ENCODE measurements at regions not wholly inside any gene's neighbourhood (a gene's known extent, or its start where the extent isn't known, plus 50 kb on each side); places are given as distances from the start of the nearest gene placed in this dataset.

DNA sequence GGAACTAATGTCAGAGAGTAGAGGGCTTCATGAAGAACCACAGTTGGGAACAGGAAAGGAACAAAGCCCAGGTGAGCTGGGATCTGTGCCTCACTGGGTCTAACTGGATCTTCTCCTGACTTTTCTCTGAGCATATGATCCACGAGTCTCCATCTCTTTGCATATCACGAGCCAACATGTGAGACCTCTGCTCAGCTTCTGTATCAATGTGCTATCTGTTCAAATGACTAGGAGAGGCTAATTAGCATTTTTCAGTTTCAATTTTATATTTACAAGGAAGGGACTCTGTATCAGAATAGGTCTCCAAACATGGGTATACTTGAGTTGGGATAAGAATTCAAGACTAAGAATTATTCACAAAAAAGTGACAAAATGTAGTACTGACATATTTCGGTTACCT, 73.8 kb upstream of the SGCD start:
- POLR2A ChIA-PET, result no interaction called here
- Histone ChIP-seq H2AFZ (ENCODE audit: low read depth, low read length) (no peak overlapping the region), H3K4me3 (no peak overlapping the region), H3K36me3 (ENCODE audit: control insufficient read depth, insufficient read depth, low read length) (no peaks in the 10 kb centered on the region), H3K27me3 (ENCODE audit: control insufficient read depth in 2 of 2, insufficient read depth in 2 of 2, low read length in 2 of 2) (no peaks in the 10 kb centered on the region), H3K9me3 (replicated peaks; ENCODE audit: control insufficient read depth, insufficient read depth, low read depth, low read length) (no peaks in the 10 kb centered on the region), H3K4me2 (ENCODE audit: insufficient read depth, low read length) (no peak overlapping the region), H3K79me2 (ENCODE audit: control insufficient read depth, insufficient read depth, low read length) (no peaks in the 10 kb centered on the region), H4K20me1 (replicated peaks; ENCODE audit: control insufficient read depth, insufficient read depth, low read length) (no peaks in the 10 kb centered on the region), H3K4me1 (replicated peaks in 1 of 2; ENCODE audit: control insufficient read depth in 2 of 2, insufficient read depth in 2 of 2, low read length in 2 of 2) (no peaks in the 10 kb centered on the region), H3K9ac (ENCODE audit: insufficient read depth in 1 of 2, low read depth in 2 of 2, low read length in 2 of 2) (no peak overlapping the region), H3K9me1 (ENCODE audit: control insufficient read depth, insufficient read depth, low read length) (no peaks in the 10 kb centered on the region), H3K27ac (ENCODE audit: extremely low read depth, low read depth, low read length) (no peak overlapping the region)
- WGBS (ENCODE audit: insufficient coverage, low coverage, missing lambda C conversion rate), result 0% methylated on average over 3 of the region's 3 CpGs
- DNase-seq (ENCODE audit: extremely low read depth in 1 of 4, low spot score in 3 of 4) (no peak), FAIRE-seq (no peak), ATAC-seq (no peak)
- intact Hi-C loops (cut with micrococcal nuclease), result no loop called here
- in situ Hi-C loops (cut with MboI), result no loop called here
- CTCF ChIA-PET (ENCODE audit: low intra/inter-chr PET ratio), result no interaction called here
- no TSS peak for BruUV-seq (replicated peaks)
- TF ChIP-seq ZNF140 (CRISPR knock-in tag; IDR thresholded peaks at IDR 0.05), result no peak
- TF ChIP-seq MTF1 (CRISPR knock-in tag; IDR thresholded peaks at IDR 0.05; ENCODE audit: borderline replicate concordance), result no peak
- no peak for TF ChIP-seq ESRRA (IDR thresholded peaks at IDR 0.05; ENCODE audit: borderline replicate concordance, low read depth)
- no peak for TF ChIP-seq ZNF77 (CRISPR knock-in tag; IDR thresholded peaks at IDR 0.05)

DNA sequence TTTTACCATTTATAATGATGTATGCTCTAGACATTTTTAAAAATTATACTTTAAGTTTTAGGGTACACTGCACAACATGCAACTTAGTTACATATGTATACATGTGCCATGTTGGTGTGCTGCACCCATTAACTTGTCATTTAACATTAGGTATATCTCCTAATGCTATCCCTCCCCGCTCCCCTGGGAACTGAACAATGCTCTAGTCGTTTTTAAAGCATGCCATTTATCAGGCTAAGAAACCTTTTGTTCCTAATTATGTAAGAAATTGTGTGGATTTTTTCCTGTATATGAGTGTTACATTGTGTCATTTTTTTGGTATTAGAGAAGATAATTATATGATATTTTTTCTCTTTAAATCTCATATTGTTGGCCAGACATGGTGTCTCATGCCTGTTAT, 72.8 kb upstream of the SGCD start:
- no peak overlapping the region for H2AFZ ChIP-seq (ENCODE audit: low read depth, low read length)
- POLR2A ChIA-PET, result no interaction called here
- no peak for FAIRE-seq

More for the DNA sequence above, 72.8 kb upstream of the SGCD start:
- no peak overlapping the region for H3K4me3 ChIP-seq
- no TSS peak for BruUV-seq (replicated peaks)
- H3K9ac ChIP-seq (ENCODE audit: insufficient read depth in 1 of 2, low read depth in 2 of 2, low read length in 2 of 2), result no peak overlapping the region
- no peaks in the 10 kb centered on the region for H3K9me3 ChIP-seq (replicated peaks; ENCODE audit: control insufficient read depth, insufficient read depth, low read depth, low read length)
- no peaks in the 10 kb centered on the region for H3K9me1 ChIP-seq (ENCODE audit: control insufficient read depth, insufficient read depth, low read length)
- in situ Hi-C loops (cut with MboI), result no loop called here
- TF ChIP-seq ZNF274 (IDR thresholded peaks at IDR 0.05; ENCODE audit: borderline replicate concordance, low read depth, low read length), result no peak
- no peak for TF ChIP-seq SUPT5H (IDR thresholded peaks at IDR 0.05)
- TF ChIP-seq RFX1 (IDR thresholded peaks at IDR 0.05), result no peak
- TF ChIP-seq SP2 (IDR thresholded peaks at IDR 0.05; ENCODE audit: extremely low read depth, low read depth, low read length, poor library complexity, severe bottlenecking), result no peak
- TF ChIP-seq RBM25 (IDR thresholded peaks at IDR 0.05; ENCODE audit: low read depth, low read length, severe bottlenecking), result no peak
- no peak for TF ChIP-seq SMARCA4 (IDR thresholded peaks at IDR 0.05)
- no peak for TF ChIP-seq BCL6 (CRISPR knock-in tag; IDR thresholded peaks at IDR 0.05)
- TF ChIP-seq PYGO2 (tag; IDR thresholded peaks at IDR 0.05), result no peak
- no peak for TF ChIP-seq NFE2L1 (tag; IDR thresholded peaks at IDR 0.05; ENCODE audit: borderline replicate concordance, low read depth)
- no peak for TF ChIP-seq ZNF586 (CRISPR knock-in tag; conservative IDR thresholded peaks at IDR 0.05)
- TF ChIP-seq CHD4 (IDR thresholded peaks at IDR 0.05; ENCODE audit: insufficient read depth, insufficient replicate concordance, low read depth, low read length, poor library complexity, severe bottlenecking), result no peak
- TF ChIP-seq SPI1 (IDR thresholded peaks at IDR 0.05; ENCODE audit: borderline replicate concordance, low read depth, low read length), result no peak
- H3K79me2 ChIP-seq (ENCODE audit: control insufficient read depth, insufficient read depth, low read length), result no peaks in the 10 kb centered on the region
- no peaks in the 10 kb centered on the region for H4K20me1 ChIP-seq (replicated peaks; ENCODE audit: control insufficient read depth, insufficient read depth, low read length)
- DNase-seq (ENCODE audit: extremely low read depth in 1 of 4, low spot score in 3 of 4) (no peak), ATAC-seq (no peak)
- H3K27ac ChIP-seq (ENCODE audit: extremely low read depth, low read depth, low read length), result no peak overlapping the region
- H3K36me3 ChIP-seq (ENCODE audit: control insufficient read depth, insufficient read depth, low read length), result no peaks in the 10 kb centered on the region
- no peak overlapping the region for H3K4me2 ChIP-seq (ENCODE audit: insufficient read depth, low read length)
- H3K27me3 ChIP-seq (ENCODE audit: control insufficient read depth in 2 of 2, insufficient read depth in 2 of 2, low read length in 2 of 2), result no peaks in the 10 kb centered on the region
- intact Hi-C loops (cut with micrococcal nuclease), result no loop called here
- H3K4me1 ChIP-seq (replicated peaks in 1 of 2; ENCODE audit: control insufficient read depth in 2 of 2, insufficient read depth in 2 of 2, low read length in 2 of 2), result no peaks in the 10 kb centered on the region
- CTCF ChIA-PET (ENCODE audit: low intra/inter-chr PET ratio), result no interaction called here
- 0% methylated on average over 2 of the region's 2 CpGs for WGBS (ENCODE audit: insufficient coverage, low coverage, missing lambda C conversion rate)
